ENCODE measurements at regions not wholly inside any gene's neighbourhood (a gene's known extent, or its start where the extent isn't known, plus 50 kb on each side); places are given as distances from the start of the nearest gene placed in this dataset.
A peak's percentile ranks its signal among the peaks of the same experiment; 100 is the strongest.

- H3K9me3 ChIP-seq = no peaks in the 10 kb centered on the region
- no peak for TF ChIP-seq CTCF (IDR thresholded peaks at IDR 0.05 in 4 of 5, conservative IDR thresholded peaks at IDR 0.05 in 1 of 5)
- no peak for TF ChIP-seq POLR2A (IDR thresholded peaks at IDR 0.05)
- H3K36me3 ChIP-seq = no peaks in the 10 kb centered on the region
- in situ Hi-C loops (cut with MboI; ENCODE audit: low sequenced_read_pairs in 4 of 4) = no loop called here
- no peak overlapping the region for H3K27ac ChIP-seq
- no peaks in the 10 kb centered on the region for H3K27me3 ChIP-seq
- ATAC-seq = no peak
- no peaks in the 10 kb centered on the region for H3K4me1 ChIP-seq
- H3K4me3 ChIP-seq = no peak overlapping the region
- intact Hi-C loops (cut with DNase I; ENCODE audit: low total_unique reads) = no loop called here
- DNase-seq = no peak
These were observed 615.8 kb downstream of the SNAPC1 start for GRCh38 chr14:62378057-62378456.

- intact Hi-C loops (cut with DNase I; ENCODE audit: low total_unique reads) (no loop called here), in situ Hi-C loops (cut with MboI; ENCODE audit: low sequenced_read_pairs in 4 of 4) (no loop called here)
- no peak overlapping the region for H3K4me3 ChIP-seq
- no peak overlapping the region for H3K27ac ChIP-seq
- no peaks in the 10 kb centered on the region for H3K4me1 ChIP-seq
- DNase-seq (no peak), ATAC-seq (no peak)
- H3K36me3 ChIP-seq = no peaks in the 10 kb centered on the region
- no peaks in the 10 kb centered on the region for H3K9me3 ChIP-seq
- TF ChIP-seq POLR2A (IDR thresholded peaks at IDR 0.05) = no peak
- TF ChIP-seq CTCF (IDR thresholded peaks at IDR 0.05 in 4 of 5, conservative IDR thresholded peaks at IDR 0.05 in 1 of 5) = no peak
- H3K27me3 ChIP-seq = no peaks in the 10 kb centered on the region
These were observed 619.3 kb downstream of the SNAPC1 start for GRCh38 chr14:62381311-62382070.

- DNase-seq (no peak), ATAC-seq (no peak)
- intact Hi-C loops (cut with DNase I; ENCODE audit: low total_unique reads) (no loop called here), in situ Hi-C loops (cut with MboI; ENCODE audit: low sequenced_read_pairs in 4 of 4) (no loop called here)
- Histone ChIP-seq H3K27ac (no peak overlapping the region), H3K27me3 (no peaks in the 10 kb centered on the region), H3K36me3 (no peaks in the 10 kb centered on the region), H3K4me3 (no peak overlapping the region), H3K9me3 (no peaks in the 10 kb centered on the region), H3K4me1 (no peaks in the 10 kb centered on the region)
- TF ChIP-seq POLR2A (IDR thresholded peaks at IDR 0.05) = no peak
- TF ChIP-seq CTCF (IDR thresholded peaks at IDR 0.05 in 4 of 5, conservative IDR thresholded peaks at IDR 0.05 in 1 of 5) = no peak
These were observed 636.1 kb downstream of the KCNH5 start for GRCh38 chr14:62409169-62409568.

- no peak for DNase-seq
These were observed 635.5 kb downstream of the KCNH5 start for GRCh38 chr14:62409626-62410300.

More at GRCh38 chr14:62409626-62410300, 635.5 kb downstream of the KCNH5 start:
- Histone ChIP-seq H3K4me1 (no peaks in the 10 kb centered on the region), H3K36me3 (no peaks in the 10 kb centered on the region), H3K4me3 (no peak overlapping the region), H3K9me3 (no peaks in the 10 kb centered on the region), H3K27me3 (no peaks in the 10 kb centered on the region), H3K27ac (no peak overlapping the region)
- peak in 1 of 2 donors; percentile 60 for ATAC-seq
- intact Hi-C loops (cut with DNase I; ENCODE audit: low total_unique reads) = no loop called here
- in situ Hi-C loops (cut with MboI; ENCODE audit: low sequenced_read_pairs in 4 of 4) = no loop called here
- TF ChIP-seq POLR2A (IDR thresholded peaks at IDR 0.05) (no peak), CTCF (IDR thresholded peaks at IDR 0.05 in 4 of 5, conservative IDR thresholded peaks at IDR 0.05 in 1 of 5) (no peak)
